Osteocyte (in vitro differentiated cells): ENCODE measurements at regions not wholly inside any gene's neighbourhood (a gene's known extent, or its start where the extent isn't known, plus 50 kb on each side); places are given as distances from the start of the nearest gene placed in this dataset.

Source experiments
- DNase-seq: peaks from one replicate; pipeline ENCODE4 v3.0.0; 2021; ENCODE audit warnings: mixed read lengths; ENCODE audit not compliant: unreplicated experiment; ENCODE audit errors: extremely low spot score
- H3K27ac Mint-ChIP-seq: one replicate; pipeline ENCODE4 v1.8.0; 2021; ENCODE audit warnings: mild to moderate bottlenecking, mixed read lengths; ENCODE audit not compliant: unreplicated experiment
- H3K27me3 Mint-ChIP-seq: one replicate; pipeline ENCODE4 v1.8.0; 2021; ENCODE audit warnings: mixed read lengths; ENCODE audit not compliant: unreplicated experiment
- H3K36me3 Mint-ChIP-seq: one replicate; pipeline ENCODE4 v1.8.0; 2021; ENCODE audit warnings: mixed read lengths; ENCODE audit not compliant: unreplicated experiment
- H3K4me1 Mint-ChIP-seq: one replicate; pipeline ENCODE4 v1.8.0; 2021; ENCODE audit warnings: mixed read lengths; ENCODE audit not compliant: unreplicated experiment
- H3K4me3 Mint-ChIP-seq: one replicate; pipeline ENCODE4 v1.8.0; 2021; ENCODE audit warnings: mild to moderate bottlenecking, moderate library complexity, mixed read lengths; ENCODE audit not compliant: unreplicated experiment
- H3K9me3 Mint-ChIP-seq: one replicate; pipeline ENCODE4 v1.8.0; 2021; ENCODE audit warnings: mixed read lengths; ENCODE audit not compliant: unreplicated experiment
- TF ChIP-seq, protein P1 (sequence below): fragments of 200-600 bp; sonication (generic); IDR thresholded peaks from 2 replicates; pipeline ENCODE4 v1.5.0; 2021; ENCODE audit warnings: antibody characterized with exemption, mild to moderate bottlenecking, moderate library complexity

DNA sequence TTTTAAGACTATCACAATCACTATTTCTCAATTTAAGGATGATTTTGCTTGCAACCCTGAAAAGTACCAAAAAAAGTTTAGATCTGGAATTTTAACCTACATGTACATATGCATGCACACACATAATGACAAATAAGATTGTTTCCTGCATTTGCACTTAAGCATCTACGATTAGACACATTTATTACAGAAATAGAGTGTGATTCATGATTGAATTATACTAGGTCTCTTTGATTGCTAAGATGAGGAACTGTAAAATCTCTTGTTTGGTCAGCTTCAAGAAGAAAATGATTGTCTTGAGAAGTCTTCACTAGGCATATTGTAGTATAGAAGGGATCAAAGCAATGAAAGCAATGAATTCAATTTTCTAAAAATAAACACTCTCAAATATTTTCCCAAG, 185.9 kb upstream of the AGR3 start:
- Mint-ChIP-seq H3K27ac (no peak overlapping the region), H3K36me3 (peaks cover 3% of the 10 kb centered on the region), H3K27me3 (no peaks in the 10 kb centered on the region), H3K4me1 (peaks cover 6% of the 10 kb centered on the region), H3K4me3 (no peak overlapping the region), H3K9me3 (no peaks in the 10 kb centered on the region)
- no peak for DNase-seq
- TF ChIP-seq, protein P1, sequence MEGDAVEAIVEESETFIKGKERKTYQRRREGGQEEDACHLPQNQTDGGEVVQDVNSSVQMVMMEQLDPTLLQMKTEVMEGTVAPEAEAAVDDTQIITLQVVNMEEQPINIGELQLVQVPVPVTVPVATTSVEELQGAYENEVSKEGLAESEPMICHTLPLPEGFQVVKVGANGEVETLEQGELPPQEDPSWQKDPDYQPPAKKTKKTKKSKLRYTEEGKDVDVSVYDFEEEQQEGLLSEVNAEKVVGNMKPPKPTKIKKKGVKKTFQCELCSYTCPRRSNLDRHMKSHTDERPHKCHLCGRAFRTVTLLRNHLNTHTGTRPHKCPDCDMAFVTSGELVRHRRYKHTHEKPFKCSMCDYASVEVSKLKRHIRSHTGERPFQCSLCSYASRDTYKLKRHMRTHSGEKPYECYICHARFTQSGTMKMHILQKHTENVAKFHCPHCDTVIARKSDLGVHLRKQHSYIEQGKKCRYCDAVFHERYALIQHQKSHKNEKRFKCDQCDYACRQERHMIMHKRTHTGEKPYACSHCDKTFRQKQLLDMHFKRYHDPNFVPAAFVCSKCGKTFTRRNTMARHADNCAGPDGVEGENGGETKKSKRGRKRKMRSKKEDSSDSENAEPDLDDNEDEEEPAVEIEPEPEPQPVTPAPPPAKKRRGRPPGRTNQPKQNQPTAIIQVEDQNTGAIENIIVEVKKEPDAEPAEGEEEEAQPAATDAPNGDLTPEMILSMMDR: no peak

DNA sequence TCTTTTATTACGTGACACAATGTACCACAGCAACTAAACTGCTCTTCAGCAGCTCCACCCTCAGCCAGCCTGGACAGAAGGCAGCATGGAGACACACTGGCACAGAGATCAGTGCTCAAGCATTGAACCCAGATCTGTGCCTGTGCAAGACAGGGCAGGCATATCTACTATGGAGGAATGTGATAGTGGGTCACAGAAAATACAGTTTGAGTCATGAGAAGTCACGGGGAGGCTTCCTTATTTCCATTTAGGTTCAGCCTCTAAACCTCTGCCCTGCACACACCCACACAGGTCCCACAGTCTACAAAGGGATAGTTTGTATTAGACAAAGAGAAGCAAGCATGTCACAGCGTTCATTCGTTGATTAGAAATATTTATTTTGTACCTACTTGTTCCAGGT, 187.4 kb upstream of the AGR3 start:
- peaks cover 3% of the 10 kb centered on the region for H3K36me3 Mint-ChIP-seq
- DNase-seq: no peak
- no peak overlapping the region for H3K27ac Mint-ChIP-seq
- no peaks in the 10 kb centered on the region for H3K4me1 Mint-ChIP-seq
- H3K9me3 Mint-ChIP-seq: no peaks in the 10 kb centered on the region
- TF ChIP-seq, protein P1: no peak
- no peak overlapping the region for H3K4me3 Mint-ChIP-seq
- H3K27me3 Mint-ChIP-seq: no peaks in the 10 kb centered on the region

DNA sequence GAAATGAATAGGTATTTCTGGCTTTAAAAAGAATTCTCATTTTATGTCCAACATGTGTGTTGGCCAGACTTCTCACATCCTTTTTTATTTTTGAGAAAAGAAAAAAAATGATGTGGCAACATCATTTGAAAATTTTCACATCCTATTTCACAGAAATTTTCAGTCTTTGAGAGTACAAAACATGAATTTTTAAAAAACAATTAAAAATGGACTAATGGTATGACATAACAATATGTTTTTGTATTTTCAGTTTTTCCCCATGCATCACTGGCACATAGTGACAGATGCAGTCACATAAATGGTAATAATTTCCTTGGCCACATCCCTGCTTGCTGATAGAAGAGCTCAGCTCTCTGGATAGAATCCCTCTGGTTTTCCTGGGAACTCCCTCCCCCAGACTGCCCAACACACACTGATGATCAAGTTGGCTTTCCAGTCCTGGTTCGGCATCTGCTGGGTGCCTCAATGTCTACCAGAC, 188.5 kb upstream of the AGR3 start:
- DNase-seq: no peak
- H3K9me3 Mint-ChIP-seq: no peaks in the 10 kb centered on the region
- H3K4me3 Mint-ChIP-seq: no peak overlapping the region
- TF ChIP-seq, protein P1: no peak
- no peaks in the 10 kb centered on the region for H3K27me3 Mint-ChIP-seq
- no peaks in the 10 kb centered on the region for H3K4me1 Mint-ChIP-seq
- peaks cover 3% of the 10 kb centered on the region for H3K36me3 Mint-ChIP-seq
- H3K27ac Mint-ChIP-seq: no peak overlapping the region

DNA sequence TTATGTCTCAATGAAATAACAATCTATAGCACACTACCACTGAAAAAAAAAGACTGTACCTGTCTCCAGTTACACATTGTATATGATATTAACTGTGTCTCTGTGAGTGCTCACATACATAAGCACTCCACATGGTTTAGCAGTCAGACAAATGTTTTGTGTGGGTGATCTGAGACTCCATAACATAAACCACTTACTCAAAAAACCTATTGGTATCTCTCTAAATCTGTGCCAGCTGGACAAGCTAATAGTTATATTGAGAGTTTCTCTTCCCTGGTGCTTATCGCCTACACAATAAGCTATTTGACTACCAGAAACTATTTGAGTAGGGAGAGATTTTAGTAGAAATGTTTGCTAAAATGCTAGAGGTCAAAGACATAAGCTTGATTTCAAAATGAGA, 190.1 kb upstream of the AGR3 start:
- DNase-seq: no peak
- Mint-ChIP-seq H3K9me3 (no peaks in the 10 kb centered on the region), H3K4me1 (no peaks in the 10 kb centered on the region), H3K36me3 (peaks cover 3% of the 10 kb centered on the region), H3K27ac (no peak overlapping the region), H3K27me3 (no peaks in the 10 kb centered on the region), H3K4me3 (no peak overlapping the region)
- TF ChIP-seq, protein P1: no peak

DNA sequence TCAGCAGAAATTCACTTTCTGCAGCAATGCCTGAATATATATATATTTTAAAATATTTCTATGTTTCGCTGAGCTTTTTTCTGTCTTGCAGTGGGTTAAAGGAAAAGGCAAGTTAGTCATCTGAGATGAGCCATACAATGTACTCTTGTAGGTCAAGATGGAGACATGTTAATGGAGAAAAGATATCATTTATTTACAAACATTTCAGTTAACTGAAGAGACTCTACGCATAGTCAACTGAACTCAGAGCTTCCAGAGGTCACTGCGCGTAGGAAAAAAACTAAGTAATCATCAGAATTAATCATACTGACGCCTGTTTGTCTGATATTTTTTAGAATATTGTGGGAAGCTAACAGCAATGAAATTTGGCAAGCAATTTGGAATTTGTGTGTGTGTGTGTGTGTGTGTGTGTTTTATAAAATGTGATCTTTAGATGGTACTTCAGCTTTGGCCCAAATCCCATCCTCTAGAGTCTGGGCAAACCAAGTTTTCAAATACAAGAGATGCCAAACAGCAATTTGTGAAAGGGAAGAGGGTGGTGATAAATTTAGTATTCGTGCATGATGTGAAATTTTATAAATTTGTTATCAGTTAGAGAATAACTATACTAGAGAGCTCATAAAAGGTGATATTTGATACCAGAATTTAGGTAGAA, 193.9 kb upstream of the AGR3 start:
- TF ChIP-seq, protein P1: no peak
- Mint-ChIP-seq H3K27ac (no peak overlapping the region), H3K27me3 (no peaks in the 10 kb centered on the region), H3K4me3 (no peak overlapping the region), H3K9me3 (no peaks in the 10 kb centered on the region), H3K36me3 (peaks cover 5% of the 10 kb centered on the region), H3K4me1 (no peaks in the 10 kb centered on the region)
- DNase-seq: no peak
